HepG2 (cell line): ENCODE measurements at regions not wholly inside any gene's neighbourhood (a gene's known extent, or its start where the extent isn't known, plus 50 kb on each side); places are given as distances from the start of the nearest gene placed in this dataset.
A peak's percentile ranks its signal among the peaks of the same experiment; 100 is the strongest.

Source experiments
- AKAP8 ChIP-seq: sonication (generic); formaldehyde crosslinking; IDR thresholded peaks from 2 replicates; pipeline ENCODE4 v1.5.1; 2020; ENCODE audit warnings: mild to moderate bottlenecking, missing genetic modification reagents
- CENPX ChIP-seq: sonication (generic); formaldehyde crosslinking; IDR thresholded peaks from 2 replicates; pipeline ENCODE4 v1.9.0; 2021; ENCODE audit warnings: mild to moderate bottlenecking, missing genetic modification reagents, moderate library complexity
- FOXC1 ChIP-seq: sonication (generic); formaldehyde crosslinking; IDR thresholded peaks from 2 replicates; pipeline ENCODE4 v1.8.0; 2022; ENCODE audit warnings: mild to moderate bottlenecking, missing genetic modification reagents, borderline replicate concordance
- GZF1 ChIP-seq: sonication (generic); formaldehyde crosslinking; IDR thresholded peaks from 2 replicates; pipeline ENCODE4 v1.5.1; 2020; ENCODE audit warnings: mild to moderate bottlenecking, missing genetic modification reagents
- HDAC1 ChIP-seq: sonication (generic); formaldehyde crosslinking; IDR thresholded peaks from 2 replicates; pipeline ENCODE4 v1.5.1; 2020; ENCODE audit warnings: mild to moderate bottlenecking, missing genetic modification reagents
- HOXD1 ChIP-seq: sonication (generic); formaldehyde crosslinking; IDR thresholded peaks from 2 replicates; pipeline ENCODE4 v1.5.0; 2020; ENCODE audit warnings: missing genetic modification reagents
- MYC ChIP-seq: sonication (generic); formaldehyde crosslinking; IDR thresholded peaks from 2 replicates; pipeline ENCODE4 v1.9.0; 2021; ENCODE audit warnings: missing genetic modification reagents, borderline replicate concordance
- NKX3-1 ChIP-seq: sonication (generic); formaldehyde crosslinking; IDR thresholded peaks from 2 replicates; pipeline ENCODE4 v1.5.0; 2020; ENCODE audit warnings: missing genetic modification reagents
- PATZ1 ChIP-seq: sonication (generic); formaldehyde crosslinking; IDR thresholded peaks from 2 replicates; pipeline ENCODE4 v1.4.0; 2020; ENCODE audit warnings: missing genetic modification reagents
- POGZ ChIP-seq: sonication (generic); formaldehyde crosslinking; IDR thresholded peaks from 2 replicates; pipeline ENCODE4 v1.4.0; 2020; ENCODE audit warnings: mild to moderate bottlenecking, missing genetic modification reagents
- SRSF1 ChIP-seq: fragments of 200-400 bp; formaldehyde crosslinking; optimal IDR thresholded peaks from 2 replicates; pipeline ENCODE3; 2017; ENCODE audit warnings: mild to moderate bottlenecking, low read depth, low read length, moderate library complexity
- TP53 ChIP-seq: sonication (generic); formaldehyde crosslinking; conservative IDR thresholded peaks from 2 replicates; pipeline ENCODE4 v1.4.0; 2020; ENCODE audit warnings: missing genetic modification reagents
- ZBTB34 ChIP-seq: sonication (generic); formaldehyde crosslinking; IDR thresholded peaks from 2 replicates; pipeline ENCODE4 v1.8.0; 2022; ENCODE audit warnings: mild to moderate bottlenecking, missing genetic modification reagents
- ZBTB37 ChIP-seq: sonication (generic); formaldehyde crosslinking; IDR thresholded peaks from 2 replicates; pipeline ENCODE4 v1.4.0; 2020; ENCODE audit warnings: mild to moderate bottlenecking, missing genetic modification reagents
- ZFP1 ChIP-seq: IDR thresholded peaks from 2 replicates; pipeline ENCODE4 v1.6.1; 2016
- ZKSCAN5 ChIP-seq: sonication (generic); formaldehyde crosslinking; IDR thresholded peaks from 2 replicates; pipeline ENCODE4 v1.5.1; 2020; ENCODE audit warnings: mild to moderate bottlenecking, missing genetic modification reagents
- ZNF143 ChIP-seq: sonication (generic); formaldehyde crosslinking; IDR thresholded peaks from 2 replicates; pipeline ENCODE4 v1.4.0; 2020; ENCODE audit warnings: missing genetic modification reagents
- ZNF569 ChIP-seq: sonication (generic); formaldehyde crosslinking; IDR thresholded peaks from 2 replicates; pipeline ENCODE4 v1.5.0; 2020; ENCODE audit warnings: mild to moderate bottlenecking, missing genetic modification reagents, moderate library complexity, borderline replicate concordance
- ZNF629 ChIP-seq: sonication (generic); formaldehyde crosslinking; conservative IDR thresholded peaks from 2 replicates; pipeline ENCODE4 v1.5.0; 2020; ENCODE audit warnings: missing genetic modification reagents
- ZNF724P ChIP-seq: sonication (generic); formaldehyde crosslinking; IDR thresholded peaks from 2 replicates; pipeline ENCODE4 v1.8.0; 2022; ENCODE audit warnings: missing genetic modification reagents, borderline replicate concordance
- TF ChIP-seq, protein P1 (sequence below): sonication (generic); formaldehyde crosslinking; IDR thresholded peaks from 2 replicates; pipeline ENCODE4 v1.8.1; 2022; ENCODE audit warnings: mild to moderate bottlenecking, missing genetic modification reagents
- TF ChIP-seq, protein P2 (sequence below): sonication (generic); formaldehyde crosslinking; IDR thresholded peaks from 2 replicates; pipeline ENCODE4 v1.4.0; 2020; ENCODE audit warnings: missing genetic modification reagents

DNA sequence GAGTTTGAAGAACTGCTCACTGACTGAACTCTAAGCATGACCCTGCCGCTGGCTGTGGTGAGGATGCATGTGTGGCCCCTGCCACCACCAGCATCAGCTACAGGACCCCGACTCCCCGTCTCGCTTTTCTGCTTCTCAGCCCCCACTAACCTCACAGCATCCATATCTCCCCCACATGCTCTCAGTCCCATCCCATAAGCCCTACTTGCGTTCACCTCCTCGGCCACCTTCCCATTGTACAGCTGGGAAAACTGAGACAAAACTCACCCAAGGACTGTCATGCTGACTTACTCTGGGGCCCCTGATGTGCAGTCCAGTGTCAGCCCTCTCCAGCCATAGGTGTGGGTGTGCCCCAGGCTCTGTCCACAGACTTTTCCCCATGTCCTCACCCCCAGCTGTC, 104.2 kb upstream of the SH3BP4 start (continued):
- TF ChIP-seq CENPX (CRISPR knock-in tag) (no peak), ZBTB37 (CRISPR knock-in tag) (no peak), ZNF569 (CRISPR knock-in tag) (no peak), HOXD1 (CRISPR knock-in tag) (no peak), ZNF724P (CRISPR knock-in tag) (no peak), AKAP8 (CRISPR knock-in tag) (no peak), MYC (CRISPR knock-in tag) (0 out of 2 replicates have a peak, but pooled peaks have one; percentile 11), POGZ (CRISPR knock-in tag) (no peak; the same call in 1 of the 2 replicates), FOXC1 (no peak), ZKSCAN5 (0 out of 2 replicates have a peak, but pooled peaks have one; percentile 59), TP53 (CRISPR knock-in tag) (no peak), GZF1 (CRISPR knock-in tag) (no peak), HDAC1 (CRISPR knock-in tag) (peak; percentile 44; the same call in 1 of the 2 replicates), ZNF143 (no peak), PATZ1 (no peak), NKX3-1 (CRISPR knock-in tag) (no peak), ZFP1 (CRISPR knock-in tag) (no peak), SRSF1 (no peak), ZBTB34 (CRISPR knock-in tag) (no peak), ZNF629 (CRISPR knock-in tag) (peak; percentile 94)
- TF ChIP-seq, protein P1, sequence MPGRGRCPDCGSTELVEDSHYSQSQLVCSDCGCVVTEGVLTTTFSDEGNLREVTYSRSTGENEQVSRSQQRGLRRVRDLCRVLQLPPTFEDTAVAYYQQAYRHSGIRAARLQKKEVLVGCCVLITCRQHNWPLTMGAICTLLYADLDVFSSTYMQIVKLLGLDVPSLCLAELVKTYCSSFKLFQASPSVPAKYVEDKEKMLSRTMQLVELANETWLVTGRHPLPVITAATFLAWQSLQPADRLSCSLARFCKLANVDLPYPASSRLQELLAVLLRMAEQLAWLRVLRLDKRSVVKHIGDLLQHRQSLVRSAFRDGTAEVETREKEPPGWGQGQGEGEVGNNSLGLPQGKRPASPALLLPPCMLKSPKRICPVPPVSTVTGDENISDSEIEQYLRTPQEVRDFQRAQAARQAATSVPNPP: no peak
- TF ChIP-seq, protein P2, sequence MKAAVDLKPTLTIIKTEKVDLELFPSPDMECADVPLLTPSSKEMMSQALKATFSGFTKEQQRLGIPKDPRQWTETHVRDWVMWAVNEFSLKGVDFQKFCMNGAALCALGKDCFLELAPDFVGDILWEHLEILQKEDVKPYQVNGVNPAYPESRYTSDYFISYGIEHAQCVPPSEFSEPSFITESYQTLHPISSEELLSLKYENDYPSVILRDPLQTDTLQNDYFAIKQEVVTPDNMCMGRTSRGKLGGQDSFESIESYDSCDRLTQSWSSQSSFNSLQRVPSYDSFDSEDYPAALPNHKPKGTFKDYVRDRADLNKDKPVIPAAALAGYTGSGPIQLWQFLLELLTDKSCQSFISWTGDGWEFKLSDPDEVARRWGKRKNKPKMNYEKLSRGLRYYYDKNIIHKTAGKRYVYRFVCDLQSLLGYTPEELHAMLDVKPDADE (CRISPR knock-in tag): no peak
